ENCODE measurements at regions not wholly inside any gene's neighbourhood (a gene's known extent, or its start where the extent isn't known, plus 50 kb on each side); places are given as distances from the start of the nearest gene placed in this dataset.
"Not testable (repeated sequence)": the region's sequence is repeated elsewhere in the genome, so short reads cannot be mapped to it uniquely, and the experiment has no call there.

DNA sequence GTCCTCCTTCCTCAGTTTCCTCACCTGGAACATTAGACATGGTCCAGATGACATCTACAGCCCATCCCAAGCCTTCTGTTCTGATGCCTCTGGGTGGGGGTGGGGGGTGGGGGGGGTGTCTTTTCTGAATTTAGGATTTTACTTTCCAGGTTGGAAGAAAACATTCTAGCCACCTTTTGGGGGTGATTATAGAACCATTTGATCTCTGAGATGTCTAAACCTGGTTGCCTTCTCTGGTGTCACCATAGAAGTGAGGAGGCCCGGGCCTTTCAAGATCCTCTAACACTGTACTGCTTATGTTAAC is 411.0 kb upstream of the ZMIZ1 start:
- DNase-seq = no peak
- POLR2A ChIA-PET = no interaction called here
- no peak overlapping the region for H3K27ac Mint-ChIP-seq

DNA sequence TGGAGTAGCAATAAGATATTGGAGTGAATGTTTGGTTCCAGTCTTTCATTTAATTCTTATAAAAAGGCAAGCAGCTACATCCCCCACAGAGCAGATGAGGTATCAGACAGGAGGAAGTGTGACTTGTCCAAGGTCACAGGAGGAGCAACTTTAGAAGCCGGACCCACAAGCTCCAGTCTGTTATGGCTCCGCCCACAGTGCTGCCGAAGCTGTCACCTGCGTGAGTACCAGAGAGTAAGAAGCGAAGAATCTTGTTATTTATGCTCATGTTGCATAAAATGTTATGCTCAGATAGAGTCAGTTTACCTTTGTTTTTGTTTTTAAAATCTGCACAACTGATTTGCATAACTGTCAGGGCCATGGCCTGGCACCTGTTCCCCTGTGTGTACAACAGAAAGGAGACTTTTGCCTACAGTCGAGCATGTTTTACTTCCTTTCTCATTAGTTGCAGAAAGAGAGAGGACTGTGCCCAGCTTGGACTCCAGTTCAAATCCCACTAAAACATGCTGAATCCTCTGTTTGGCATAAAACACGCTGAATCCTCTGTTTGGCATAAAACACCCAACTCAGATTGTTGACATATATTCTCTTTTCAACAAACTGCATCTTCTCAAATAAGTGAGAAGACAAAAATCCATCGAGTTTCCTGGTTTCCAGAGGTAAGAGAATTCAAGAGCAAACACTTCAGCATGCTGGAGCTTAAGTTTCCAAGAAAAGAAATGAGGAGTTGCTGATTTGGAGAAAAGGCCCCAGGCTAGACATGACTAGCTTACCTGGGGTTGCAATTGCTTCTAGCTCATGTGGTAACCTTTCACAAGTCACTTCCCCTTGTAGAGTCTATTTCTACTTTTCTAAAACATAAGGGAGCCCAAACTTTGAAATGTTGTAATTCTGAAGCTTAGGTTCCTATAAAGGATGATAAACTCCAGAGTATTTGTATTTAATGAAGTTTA is 409.8 kb upstream of the ZMIZ1 start:
- Mint-ChIP-seq H3K27me3 (peaks cover 15% of the 10 kb centered on the region), H3K27ac (no peak overlapping the region), H3K9me3 (no peaks in the 10 kb centered on the region), H3K4me3 (no peak overlapping the region), H3K4me1 (ENCODE audit: low read depth) (no peaks in the 10 kb centered on the region), H3K36me3 (no peaks in the 10 kb centered on the region)
- ChIA-PET POLR2A (no interaction called here), CTCF (interaction anchor here (1.0 to 2.4 kb wide), 7 partner anchors 9 to 612 kb away, joined by 3 to 25 read pairs (median 6); no protein-coding TSS in a partner anchor)
- no peak for DNase-seq
- intact Hi-C loops (cut with micrococcal nuclease) = loop anchor here (5.0 to 10.0 kb wide), 2 partner anchors 354 to 447 kb away; no protein-coding TSS in a partner anchor

More for the DNA sequence above, 411.0 kb upstream of the ZMIZ1 start:
- CTCF ChIA-PET = interaction anchor here (0.6 to 2.4 kb wide), 19 partner anchors 8 to 611 kb away, joined by 3 to 25 read pairs (median 4); no protein-coding TSS in a partner anchor
- Mint-ChIP-seq H3K36me3 (no peaks in the 10 kb centered on the region), H3K4me1 (ENCODE audit: low read depth) (no peaks in the 10 kb centered on the region), H3K9me3 (no peaks in the 10 kb centered on the region), H3K27me3 (peaks cover 8% of the 10 kb centered on the region), H3K4me3 (no peak overlapping the region)
- intact Hi-C loops (cut with micrococcal nuclease) = loop anchor here (1.0 to 10.0 kb wide), 4 partner anchors 79 to 611 kb away; no protein-coding TSS in a partner anchor

DNA sequence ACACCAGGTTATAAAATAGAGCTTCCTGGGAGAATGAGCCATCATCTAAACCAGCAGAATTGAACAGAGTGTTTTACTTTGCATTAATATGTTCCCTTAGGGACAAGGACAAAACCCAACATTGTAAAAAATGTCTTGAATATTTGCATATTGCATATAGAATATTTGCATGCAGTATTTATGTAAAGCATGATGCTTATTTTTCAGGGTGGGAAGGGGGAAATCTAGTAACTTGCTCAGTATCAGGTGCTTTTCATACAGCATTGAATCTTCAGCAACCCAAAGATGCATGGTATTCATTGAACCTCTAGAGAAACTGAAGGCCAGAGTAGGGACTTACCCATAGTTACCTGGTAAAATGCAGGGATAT is 409.2 kb upstream of the ZMIZ1 start:
- intact Hi-C loops (cut with micrococcal nuclease) = loop anchor here (5.0 to 10.0 kb wide), 2 partner anchors 355 to 447 kb away; no protein-coding TSS in a partner anchor
- Mint-ChIP-seq H3K27ac (no peak overlapping the region), H3K4me3 (no peak overlapping the region), H3K9me3 (peaks cover 1% of the 10 kb centered on the region), H3K27me3 (peaks cover 13% of the 10 kb centered on the region), H3K4me1 (ENCODE audit: low read depth) (no peaks in the 10 kb centered on the region), H3K36me3 (no peaks in the 10 kb centered on the region)
- POLR2A ChIA-PET = no interaction called here
- CTCF ChIA-PET = interaction anchor here (2.4 kb wide), 1 partner anchor 612 kb away, joined by 25 read pairs; no protein-coding TSS in a partner anchor
- no peak for DNase-seq

DNA sequence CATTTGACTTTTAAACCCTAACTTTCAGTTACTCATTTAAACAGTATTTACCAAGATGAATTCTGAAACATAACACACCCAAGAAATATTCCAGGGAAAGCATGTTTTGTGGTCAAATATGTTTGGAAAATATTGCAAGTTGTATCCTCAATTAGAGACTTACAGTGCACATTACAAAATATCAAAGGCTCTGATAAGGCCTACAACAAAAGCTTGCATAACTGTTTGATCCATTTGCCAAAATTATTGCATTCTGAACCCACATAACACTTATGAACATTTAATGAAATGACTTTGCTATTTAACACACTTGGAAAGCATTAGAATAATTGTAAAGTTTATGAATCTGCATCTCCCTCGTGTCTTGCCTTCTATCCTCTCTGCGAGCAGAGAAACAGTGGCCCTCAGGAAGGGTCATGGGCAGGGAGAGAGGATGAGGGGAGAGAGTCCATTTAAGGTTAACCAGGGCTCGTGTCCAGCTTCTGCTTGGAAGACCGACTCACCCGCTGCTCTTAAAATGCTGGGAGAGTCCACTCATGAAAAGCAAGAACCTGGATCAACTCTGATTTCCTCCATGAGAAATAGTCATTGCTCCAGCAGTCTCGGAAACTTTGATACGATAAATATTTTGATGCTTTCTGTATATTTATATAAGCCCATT is 408.2 kb upstream of the ZMIZ1 start:
- ChIA-PET CTCF (no interaction called here), POLR2A (no interaction called here)
- Mint-ChIP-seq H3K9me3 (peaks cover 6% of the 10 kb centered on the region), H3K36me3 (no peaks in the 10 kb centered on the region), H3K4me3 (no peak overlapping the region), H3K4me1 (ENCODE audit: low read depth) (no peaks in the 10 kb centered on the region), H3K27ac (no peak overlapping the region), H3K27me3 (peaks cover 14% of the 10 kb centered on the region)
- intact Hi-C loops (cut with micrococcal nuclease) = no loop called here
- DNase-seq = no peak

DNA sequence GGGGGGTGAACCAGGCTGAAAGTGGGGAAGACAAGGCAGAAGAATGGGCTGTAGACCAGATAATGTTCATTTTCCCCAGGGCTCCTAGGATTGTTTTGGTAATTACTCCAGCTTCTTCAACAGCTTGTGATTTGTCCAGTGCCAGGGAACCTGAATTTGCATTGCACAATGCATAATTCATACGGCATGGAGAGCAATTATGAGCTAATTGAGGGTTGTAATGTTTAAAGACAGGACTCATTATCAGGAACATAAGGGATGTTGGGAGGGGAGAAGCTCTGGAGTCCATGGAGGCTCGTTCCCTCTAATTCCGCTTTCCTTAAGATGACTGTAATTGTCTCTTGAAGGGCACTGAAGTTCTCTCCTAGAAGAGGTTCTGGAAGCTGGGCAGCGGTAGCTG is 405.0 kb upstream of the ZMIZ1 start:
- CTCF ChIA-PET = interaction anchor here (0.5 to 4.6 kb wide), 2 partner anchors 532 to 605 kb away, joined by 4 to 40 read pairs; no protein-coding TSS in a partner anchor
- Mint-ChIP-seq H3K36me3 (no peaks in the 10 kb centered on the region), H3K9me3 (peaks cover 6% of the 10 kb centered on the region), H3K4me1 (ENCODE audit: low read depth) (no peaks in the 10 kb centered on the region), H3K27me3 (peaks cover 27% of the 10 kb centered on the region), H3K4me3 (no peak overlapping the region), H3K27ac (no peak overlapping the region)
- DNase-seq = no peak
- intact Hi-C loops (cut with micrococcal nuclease) = no loop called here
- POLR2A ChIA-PET = interaction anchor here (1.8 kb wide), 1 partner anchor 9 kb away, joined by 4 read pairs; no protein-coding TSS in a partner anchor

DNA sequence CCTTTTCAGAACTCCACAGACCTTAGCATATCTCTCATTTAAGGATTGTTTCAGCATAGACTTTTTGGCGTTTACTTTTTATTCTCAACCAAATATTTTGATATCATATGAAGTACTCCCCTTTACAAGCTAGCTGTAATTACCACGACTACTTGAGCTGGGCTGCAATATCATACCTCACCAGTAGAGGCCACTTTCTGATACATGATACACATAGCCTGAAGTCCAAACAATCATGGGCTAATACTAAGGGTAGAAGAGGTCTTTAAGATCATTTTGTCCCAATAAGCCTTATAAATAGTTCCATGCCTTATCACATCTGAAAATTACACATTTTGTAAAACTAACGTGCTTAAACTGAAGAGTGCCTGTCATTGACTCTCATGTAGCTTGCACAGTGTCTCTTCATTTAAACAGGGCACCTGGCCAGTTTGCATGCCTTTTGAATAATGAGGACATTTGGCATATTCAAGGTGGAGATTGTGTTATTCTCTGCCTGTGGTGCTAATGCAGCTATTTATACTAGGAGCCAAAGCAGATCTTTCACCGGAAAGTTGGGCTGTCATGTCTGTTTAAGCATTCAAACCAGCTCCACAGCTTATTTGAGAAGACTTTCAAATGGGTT is 403.7 kb upstream of the ZMIZ1 start:
- H3K4me1 Mint-ChIP-seq (ENCODE audit: low read depth) = no peaks in the 10 kb centered on the region
- intact Hi-C loops (cut with micrococcal nuclease) = loop anchor here (5.0 kb wide), 1 partner anchor 532 kb away; no protein-coding TSS in a partner anchor
- H3K27ac Mint-ChIP-seq = no peak overlapping the region
- H3K36me3 Mint-ChIP-seq = no peaks in the 10 kb centered on the region
- DNase-seq = peak; percentile 23
- H3K27me3 Mint-ChIP-seq = peaks cover 32% of the 10 kb centered on the region
- ChIA-PET POLR2A (interaction anchor here (1.8 kb wide), 1 partner anchor 8 kb away, joined by 4 read pairs; no protein-coding TSS in a partner anchor), CTCF (interaction anchor here (0.6 to 4.6 kb wide), 6 partner anchors 11 to 618 kb away, joined by 3 to 40 read pairs (median 4); no protein-coding TSS in a partner anchor)
- no peak overlapping the region for H3K4me3 Mint-ChIP-seq
- peaks cover 6% of the 10 kb centered on the region for H3K9me3 Mint-ChIP-seq

DNA sequence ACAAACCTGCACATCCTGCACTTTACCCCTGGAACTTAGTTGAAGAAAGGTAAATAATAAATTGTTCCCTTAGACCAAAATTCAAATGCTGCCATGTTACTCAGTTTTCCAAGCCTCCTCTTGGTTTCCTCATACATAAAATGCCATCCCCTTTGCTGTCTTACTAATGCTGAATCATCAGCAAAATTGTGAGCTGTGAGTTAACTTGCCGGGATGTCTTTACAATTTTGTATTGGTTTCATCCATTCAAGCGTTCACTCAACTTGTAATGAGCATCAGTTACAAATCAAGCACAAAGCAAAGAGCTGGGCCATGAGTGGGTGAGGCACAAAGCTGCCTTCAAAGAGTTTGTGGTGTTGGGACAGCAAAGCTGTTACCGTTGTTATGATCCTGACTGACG is 395.8 kb upstream of the ZMIZ1 start:
- intact Hi-C loops (cut with micrococcal nuclease) = no loop called here

DNA sequence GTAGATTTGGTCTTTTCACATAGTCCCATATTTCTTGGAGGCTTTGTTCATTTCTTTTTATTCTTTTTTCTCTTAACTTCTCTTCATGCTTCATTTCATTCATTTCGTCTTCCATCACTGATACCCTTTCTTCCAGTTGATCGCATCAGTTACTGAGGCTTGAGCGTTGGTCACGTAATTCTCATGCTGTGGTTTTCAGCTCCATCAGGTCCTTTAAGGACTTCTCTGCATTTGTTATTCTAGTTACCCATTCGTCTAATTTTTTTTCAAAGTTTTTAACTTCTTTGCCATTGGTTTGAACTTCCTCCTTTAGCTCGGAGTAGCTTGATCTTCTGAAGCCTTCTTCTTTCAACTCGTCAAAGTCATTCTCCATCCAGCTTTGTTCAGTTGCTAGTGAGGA is 387.6 kb upstream of the ZMIZ1 start:
- CTCF ChIA-PET; DNase-seq; H3K4me1 Mint-ChIP-seq (ENCODE audit: low read depth); H3K36me3 Mint-ChIP-seq; intact Hi-C loops (cut with micrococcal nuclease); H3K27ac Mint-ChIP-seq; H3K9me3 Mint-ChIP-seq; H3K4me3 Mint-ChIP-seq; POLR2A ChIA-PET: not testable (repeated sequence)
- peaks cover 20% of the 10 kb centered on the region for H3K27me3 Mint-ChIP-seq

More for the DNA sequence above, 395.8 kb upstream of the ZMIZ1 start:
- no peak overlapping the region for H3K27ac Mint-ChIP-seq
- no peaks in the 10 kb centered on the region for H3K36me3 Mint-ChIP-seq
- H3K27me3 Mint-ChIP-seq = peaks cover 6% of the 10 kb centered on the region
- CTCF ChIA-PET = interaction anchor here (1.4 kb wide), 1 partner anchor 15 kb away, joined by 5 read pairs; no protein-coding TSS in a partner anchor
- no peak for DNase-seq
- H3K9me3 Mint-ChIP-seq = no peaks in the 10 kb centered on the region
- H3K4me3 Mint-ChIP-seq = no peak overlapping the region
- no peaks in the 10 kb centered on the region for H3K4me1 Mint-ChIP-seq (ENCODE audit: low read depth)
- POLR2A ChIA-PET = interaction anchor here (1.3 kb wide), 1 partner anchor 9 kb away, joined by 4 read pairs; no protein-coding TSS in a partner anchor

DNA sequence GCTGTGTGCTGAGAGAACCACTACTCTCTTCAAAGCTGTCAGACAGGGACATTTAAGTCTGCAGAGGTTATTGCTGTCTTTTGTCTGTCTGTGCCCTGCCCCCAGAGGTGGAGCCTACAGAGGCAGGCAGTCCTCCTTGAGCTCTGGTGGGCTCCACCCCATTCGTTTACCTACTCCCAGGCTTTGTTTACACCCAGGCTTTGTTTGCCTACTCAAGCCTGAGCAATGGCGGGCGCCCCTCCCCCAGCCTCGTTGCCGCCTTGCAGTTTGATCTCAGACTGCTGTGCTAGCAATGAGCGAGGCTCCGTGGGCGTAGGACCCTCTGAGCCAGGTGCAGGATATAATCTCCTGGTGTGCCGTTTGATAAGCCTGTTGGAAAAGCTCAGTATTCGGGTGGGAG is 386.8 kb upstream of the ZMIZ1 start:
- H3K4me1 Mint-ChIP-seq (ENCODE audit: low read depth); CTCF ChIA-PET; H3K4me3 Mint-ChIP-seq; POLR2A ChIA-PET; H3K9me3 Mint-ChIP-seq; H3K36me3 Mint-ChIP-seq; intact Hi-C loops (cut with micrococcal nuclease); DNase-seq; H3K27ac Mint-ChIP-seq: not testable (repeated sequence)
- H3K27me3 Mint-ChIP-seq = peaks cover 20% of the 10 kb centered on the region

DNA sequence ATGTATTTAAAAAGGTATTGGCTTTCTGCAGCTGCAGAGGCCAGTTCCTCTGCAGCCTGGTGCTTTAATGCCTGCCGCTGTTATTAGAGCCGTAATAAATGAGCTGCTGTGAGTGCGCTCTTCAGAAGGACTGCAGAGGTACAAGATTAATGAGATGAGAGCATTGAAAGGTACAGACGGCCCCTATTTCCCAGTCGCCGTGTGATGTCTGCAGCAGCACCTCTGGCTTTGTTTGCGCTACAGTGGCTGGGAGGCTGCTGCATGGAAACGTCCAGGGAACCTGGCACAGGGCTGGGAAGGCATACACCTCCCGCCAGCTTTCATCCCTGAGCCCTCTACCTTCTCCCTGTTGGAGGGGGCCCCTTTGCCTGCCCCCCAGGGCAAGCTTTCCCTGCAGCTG is 383.8 kb upstream of the ZMIZ1 start:
- intact Hi-C loops (cut with micrococcal nuclease) = no loop called here
- CTCF ChIA-PET = interaction anchor here (1.3 kb wide), 1 partner anchor 26 kb away, joined by 4 read pairs; no protein-coding TSS in a partner anchor
- Mint-ChIP-seq H3K27ac (no peak overlapping the region), H3K4me3 (no peak overlapping the region), H3K36me3 (no peaks in the 10 kb centered on the region), H3K27me3 (peaks cover 17% of the 10 kb centered on the region), H3K9me3 (no peaks in the 10 kb centered on the region), H3K4me1 (ENCODE audit: low read depth) (no peaks in the 10 kb centered on the region)
- DNase-seq = no peak
- POLR2A ChIA-PET = no interaction called here

DNA sequence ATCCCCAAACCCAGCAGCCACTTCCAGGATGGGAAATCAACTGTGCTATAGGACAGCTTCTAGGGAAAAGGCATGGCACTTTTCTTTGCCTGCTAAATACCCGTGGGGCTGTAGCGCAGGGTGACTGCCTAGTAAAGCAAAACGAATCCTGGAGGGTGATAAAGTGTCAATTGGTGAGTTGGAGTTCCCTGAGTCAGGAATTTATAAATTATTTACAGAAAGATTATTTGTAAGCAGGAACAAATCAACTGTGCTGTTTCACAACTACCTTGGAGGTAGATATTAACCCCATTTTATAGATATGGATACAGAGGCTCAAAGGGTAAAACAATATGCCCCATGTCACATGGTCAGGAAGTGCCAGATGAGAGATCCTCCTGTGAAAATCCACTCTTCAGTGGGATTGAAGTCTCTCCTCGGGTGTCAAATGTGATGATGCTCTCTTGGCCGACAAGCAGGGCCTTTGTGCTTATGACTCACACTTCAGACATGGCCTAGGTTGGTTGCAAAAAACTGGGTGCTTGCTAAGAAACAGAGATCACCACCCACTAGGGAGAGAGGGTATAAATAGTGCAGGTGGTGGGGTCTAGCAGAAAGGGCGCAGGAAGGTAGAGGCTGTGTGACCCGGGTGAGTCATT is 383.2 kb upstream of the ZMIZ1 start:
- Mint-ChIP-seq H3K9me3 (no peaks in the 10 kb centered on the region), H3K27me3 (peaks cover 17% of the 10 kb centered on the region), H3K36me3 (no peaks in the 10 kb centered on the region), H3K27ac (no peak overlapping the region), H3K4me3 (no peak overlapping the region), H3K4me1 (ENCODE audit: low read depth) (no peaks in the 10 kb centered on the region)
- DNase-seq = no peak
- ChIA-PET POLR2A (no interaction called here), CTCF (interaction anchor here (0.9 kb wide), 1 partner anchor 509 kb away, joined by 3 read pairs; no protein-coding TSS in a partner anchor)
- intact Hi-C loops (cut with micrococcal nuclease) = no loop called here
